Activated CD4-positive, alpha-beta memory T cell treated with anti-CD3 and anti-CD28 coated beads, Interleukin-2, amount 10 ng/mL, durations not matched to agents 7 days and 5 days (primary cell): ENCODE measurements at regions not wholly inside any gene's neighbourhood (a gene's known extent, or its start where the extent isn't known, plus 50 kb on each side); places are given as distances from the start of the nearest gene placed in this dataset.

Source experiments
- CTCF ChIA-PET: fragments of 350-600 bp; sonication (Branson Sonifier 250); formaldehyde crosslinking; loops from one replicate; lab custom pipeline; 2021; ENCODE audit warnings: antibody characterized with exemption, inconsistent platforms; lab: Charles Lee
- POLR2A ChIA-PET: fragments of 350-600 bp; sonication (Branson Sonifier 250); formaldehyde crosslinking; loops from one replicate; lab custom pipeline; 2021; ENCODE audit warnings: antibody characterized with exemption; lab: Charles Lee
- DNase-seq: peaks from one replicate; pipeline ENCODE4 v3.0.0-alpha.2; 2020
- H3K27ac Mint-ChIP-seq: one replicate; pipeline ENCODE4 v1.8.0; 2021; ENCODE audit warnings: mild to moderate bottlenecking, mixed read lengths
- H3K27me3 Mint-ChIP-seq: one replicate; pipeline ENCODE4 v1.8.0; 2021; ENCODE audit warnings: mixed read lengths
- H3K36me3 Mint-ChIP-seq: one replicate; pipeline ENCODE4 v1.8.0; 2021; ENCODE audit warnings: low read depth, mixed read lengths
- H3K4me1 Mint-ChIP-seq: one replicate; pipeline ENCODE4 v1.8.0; 2021; ENCODE audit warnings: mixed read lengths
- H3K4me3 Mint-ChIP-seq: one replicate; pipeline ENCODE4 v1.8.0; 2021; ENCODE audit warnings: mild to moderate bottlenecking, mixed read lengths
- H3K9me3 Mint-ChIP-seq: one replicate; pipeline ENCODE4 v1.8.0; 2021; ENCODE audit warnings: mixed read lengths

- H3K36me3 Mint-ChIP-seq, result no peaks in the 10 kb centered on the region
- peak overlapping the region; percentile 62 for H3K27ac Mint-ChIP-seq
- H3K4me1 Mint-ChIP-seq, result peaks cover 10% of the 10 kb centered on the region
- no peak for DNase-seq
- CTCF ChIA-PET, result interaction anchor here (1.1 kb wide), 1 partner anchor 18 kb away, joined by 3 read pairs; no protein-coding TSS in a partner anchor
- H3K4me3 Mint-ChIP-seq, result peak overlapping the region; percentile 37
- H3K27me3 Mint-ChIP-seq, result no peaks in the 10 kb centered on the region
- POLR2A ChIA-PET, result interaction anchor here (1.0 kb wide), 1 partner anchor 14 kb away, joined by 3 read pairs; no protein-coding TSS in a partner anchor
- no peaks in the 10 kb centered on the region for H3K9me3 Mint-ChIP-seq
Observed at GRCh38 chr10:8897769-8898168, 843.3 kb downstream of the GATA3 start.

GRCh38 chr10:8898745-8899330 lies 844.4 kb downstream of the GATA3 start:
- no peak for DNase-seq
- H3K4me1 Mint-ChIP-seq, result peaks cover 7% of the 10 kb centered on the region
- H3K27me3 Mint-ChIP-seq, result no peaks in the 10 kb centered on the region
- no peaks in the 10 kb centered on the region for H3K36me3 Mint-ChIP-seq
- H3K27ac Mint-ChIP-seq, result peak overlapping the region; percentile 57
- ChIA-PET POLR2A (no interaction called here), CTCF (no interaction called here)
- H3K9me3 Mint-ChIP-seq, result no peaks in the 10 kb centered on the region
- no peak overlapping the region for H3K4me3 Mint-ChIP-seq

GRCh38 chr10:8902926-8903325 lies 848.4 kb downstream of the GATA3 start:
- H3K36me3 Mint-ChIP-seq, result no peaks in the 10 kb centered on the region
- H3K4me3 Mint-ChIP-seq, result no peak overlapping the region
- peaks cover 3% of the 10 kb centered on the region for H3K9me3 Mint-ChIP-seq
- H3K27ac Mint-ChIP-seq, result no peak overlapping the region
- DNase-seq, result no peak
- CTCF ChIA-PET, result no interaction called here
- no peaks in the 10 kb centered on the region for H3K27me3 Mint-ChIP-seq
- H3K4me1 Mint-ChIP-seq, result peaks cover 2% of the 10 kb centered on the region
- POLR2A ChIA-PET, result no interaction called here

GRCh38 chr10:8908013-8908412 lies 853.5 kb downstream of the GATA3 start:
- H3K36me3 Mint-ChIP-seq, result no peaks in the 10 kb centered on the region
- CTCF ChIA-PET, result no interaction called here
- H3K4me1 Mint-ChIP-seq, result peaks cover 2% of the 10 kb centered on the region
- no peak overlapping the region for H3K27ac Mint-ChIP-seq
- peaks cover 3% of the 10 kb centered on the region for H3K9me3 Mint-ChIP-seq
- POLR2A ChIA-PET, result no interaction called here
- DNase-seq, result no peak
- no peaks in the 10 kb centered on the region for H3K27me3 Mint-ChIP-seq
- H3K4me3 Mint-ChIP-seq, result no peak overlapping the region

- ChIA-PET CTCF (no interaction called here), POLR2A (no interaction called here)
- Mint-ChIP-seq H3K27ac (no peak overlapping the region), H3K27me3 (no peaks in the 10 kb centered on the region), H3K4me1 (peaks cover 3% of the 10 kb centered on the region), H3K4me3 (no peak overlapping the region), H3K36me3 (no peaks in the 10 kb centered on the region), H3K9me3 (no peaks in the 10 kb centered on the region)
- DNase-seq, result no peak
Observed at GRCh38 chr10:8910314-8910713, 855.8 kb downstream of the GATA3 start.

- Mint-ChIP-seq H3K36me3 (no peaks in the 10 kb centered on the region), H3K4me1 (peaks cover 3% of the 10 kb centered on the region), H3K9me3 (no peaks in the 10 kb centered on the region), H3K27me3 (no peaks in the 10 kb centered on the region), H3K27ac (no peak overlapping the region), H3K4me3 (no peak overlapping the region)
- no peak for DNase-seq
- CTCF ChIA-PET, result no interaction called here
- POLR2A ChIA-PET, result no interaction called here
Observed at GRCh38 chr10:8911032-8911431, 856.5 kb downstream of the GATA3 start.

- ChIA-PET CTCF (no interaction called here), POLR2A (interaction anchor here (0.8 kb wide), 1 partner anchor 15 kb away, joined by 3 read pairs; no protein-coding TSS in a partner anchor)
- H3K4me1 Mint-ChIP-seq, result peaks cover 3% of the 10 kb centered on the region
Observed at GRCh38 chr10:8912108-8912507, 857.6 kb downstream of the GATA3 start.

GRCh38 chr10:8913720-8914119 lies 859.2 kb downstream of the GATA3 start:
- CTCF ChIA-PET, result no interaction called here
- no peak for DNase-seq
- POLR2A ChIA-PET, result no interaction called here
- H3K4me3 Mint-ChIP-seq, result no peak overlapping the region
- peak overlapping the region; percentile 22 for H3K27ac Mint-ChIP-seq
- no peaks in the 10 kb centered on the region for H3K27me3 Mint-ChIP-seq
- no peaks in the 10 kb centered on the region for H3K36me3 Mint-ChIP-seq
- H3K9me3 Mint-ChIP-seq, result no peaks in the 10 kb centered on the region
- H3K4me1 Mint-ChIP-seq, result peaks cover 3% of the 10 kb centered on the region

More at GRCh38 chr10:8912108-8912507, 857.6 kb downstream of the GATA3 start:
- no peak overlapping the region for H3K27ac Mint-ChIP-seq
- no peaks in the 10 kb centered on the region for H3K27me3 Mint-ChIP-seq
- H3K4me3 Mint-ChIP-seq, result no peak overlapping the region
- no peaks in the 10 kb centered on the region for H3K36me3 Mint-ChIP-seq
- H3K9me3 Mint-ChIP-seq, result no peaks in the 10 kb centered on the region
- no peak for DNase-seq

GRCh38 chr10:8919280-8919679 lies 864.8 kb downstream of the GATA3 start:
- CTCF ChIA-PET, result no interaction called here
- no peak overlapping the region for H3K4me3 Mint-ChIP-seq
- DNase-seq, result no peak
- no peaks in the 10 kb centered on the region for H3K9me3 Mint-ChIP-seq
- no peaks in the 10 kb centered on the region for H3K4me1 Mint-ChIP-seq
- H3K36me3 Mint-ChIP-seq, result no peaks in the 10 kb centered on the region
- H3K27ac Mint-ChIP-seq, result no peak overlapping the region
- POLR2A ChIA-PET, result no interaction called here
- H3K27me3 Mint-ChIP-seq, result no peaks in the 10 kb centered on the region

GRCh38 chr10:8921568-8921967 lies 867.1 kb downstream of the GATA3 start:
- no peaks in the 10 kb centered on the region for H3K27me3 Mint-ChIP-seq
- H3K4me3 Mint-ChIP-seq, result no peak overlapping the region
- ChIA-PET POLR2A (no interaction called here), CTCF (no interaction called here)
- DNase-seq, result no peak
- no peaks in the 10 kb centered on the region for H3K36me3 Mint-ChIP-seq
- no peaks in the 10 kb centered on the region for H3K4me1 Mint-ChIP-seq
- H3K9me3 Mint-ChIP-seq, result no peaks in the 10 kb centered on the region
- H3K27ac Mint-ChIP-seq, result no peak overlapping the region

GRCh38 chr10:8923096-8923495 lies 868.6 kb downstream of the GATA3 start:
- POLR2A ChIA-PET, result no interaction called here
- no peaks in the 10 kb centered on the region for H3K9me3 Mint-ChIP-seq
- no peaks in the 10 kb centered on the region for H3K4me1 Mint-ChIP-seq
- CTCF ChIA-PET, result no interaction called here
- H3K27ac Mint-ChIP-seq, result no peak overlapping the region
- no peaks in the 10 kb centered on the region for H3K27me3 Mint-ChIP-seq
- DNase-seq, result no peak
- no peak overlapping the region for H3K4me3 Mint-ChIP-seq
- H3K36me3 Mint-ChIP-seq, result no peaks in the 10 kb centered on the region

- CTCF ChIA-PET, result no interaction called here
- Mint-ChIP-seq H3K9me3 (no peaks in the 10 kb centered on the region), H3K27ac (no peak overlapping the region), H3K27me3 (no peaks in the 10 kb centered on the region), H3K4me3 (no peak overlapping the region), H3K4me1 (no peaks in the 10 kb centered on the region), H3K36me3 (no peaks in the 10 kb centered on the region)
- no peak for DNase-seq
- POLR2A ChIA-PET, result no interaction called here
Observed at GRCh38 chr10:8927705-8928104, 873.2 kb downstream of the GATA3 start.

GRCh38 chr10:8946451-8946850 lies 892.0 kb downstream of the GATA3 start:
- Mint-ChIP-seq H3K27ac (no peak overlapping the region), H3K27me3 (peaks cover under 1% of the 10 kb centered on the region), H3K4me3 (no peak overlapping the region), H3K4me1 (no peaks in the 10 kb centered on the region), H3K9me3 (peaks cover 4% of the 10 kb centered on the region), H3K36me3 (no peaks in the 10 kb centered on the region)
- no peak for DNase-seq
- ChIA-PET POLR2A (no interaction called here), CTCF (no interaction called here)

- ChIA-PET CTCF (no interaction called here), POLR2A (no interaction called here)
- Mint-ChIP-seq H3K4me3 (no peak overlapping the region), H3K27ac (no peak overlapping the region), H3K4me1 (no peaks in the 10 kb centered on the region), H3K36me3 (no peaks in the 10 kb centered on the region), H3K27me3 (no peaks in the 10 kb centered on the region), H3K9me3 (peaks cover 4% of the 10 kb centered on the region)
- no peak for DNase-seq
Observed at GRCh38 chr10:8950978-8951377, 896.5 kb downstream of the GATA3 start.
